K562 (cell line): ENCODE measurements at regions not wholly inside any gene's neighbourhood (a gene's known extent, or its start where the extent isn't known, plus 50 kb on each side); places are given as distances from the start of the nearest gene placed in this dataset.

Source experiments
- ATAC-seq: fragments of 200-7000 bp; cut with Tn5 transposase; 3 replicates; pipeline ENCODE4 v1.9.1; 2020; ENCODE audit warnings: moderate library complexity
- BruUV-seq: library from RNA; stranded (reverse); fragments of 400-500 nt; replicated peaks from 2 replicates; lab custom pipeline; 2021; lab: Mats Ljungman, UMichigan
- CTCF ChIA-PET: fragments of 300-600 bp; formaldehyde crosslinking; extraction: SDS; loops from one replicate; lab custom pipeline; 2021; ENCODE audit warnings: low intra/inter-chr PET ratio; lab: Yijun Ruan, JAX
- POLR2A ChIA-PET: fragments of 300-600, 350-650 bp; sonication (Branson Sonifier 250); formaldehyde crosslinking; extraction: SDS; loops from one replicate; lab custom pipeline; 2021; ENCODE audit warnings: antibody characterized with exemption, inconsistent platforms; lab: Yijun Ruan, JAX
- DNase-seq, 4 experiments: peaks; one replicate each; pipeline versions ENCODE4 v3.0.0 to v3.0.0-alpha.2; 2011 to 2018; ENCODE audit warnings: low spot score in 3 of 4, mixed read lengths in 3 of 4; ENCODE audit errors: extremely low read depth in 1 of 4
- FAIRE-seq: peaks from 2 replicates; lab custom pipeline; 2011; peaks lifted over from hg19 to GRCh38; lab: Jason Lieb, UNC
- H2AFZ ChIP-seq: 2 replicates; pipeline ENCODE4 v1.6.0; 2011; ENCODE audit warnings: low read depth, low read length, control low read depth, inconsistent platforms
- H3K27ac ChIP-seq: fragments of 200-600 bp; 3 replicates; pipeline ENCODE4 v1.8.0; 2011; ENCODE audit warnings: low read depth, mild to moderate bottlenecking, control low read depth, inconsistent platforms, low read length, moderate library complexity, mixed read lengths; ENCODE audit errors: extremely low read depth
- H3K27me3 ChIP-seq, 2 experiments: fragments of 300-600 bp in 1 of 2; 2 replicates in 1 of 2; 3 replicates in 1 of 2; pipeline versions ENCODE4 v1.6.0 to v1.8.0; 2011; ENCODE audit warnings: inconsistent platforms in 2 of 2, low read length in 2 of 2, mild to moderate bottlenecking in 1 of 2, mixed read lengths in 1 of 2, moderate library complexity in 1 of 2; ENCODE audit not compliant: control insufficient read depth in 2 of 2, insufficient read depth in 2 of 2
- H3K36me3 ChIP-seq: fragments of 300-600 bp; 3 replicates; pipeline ENCODE4 v1.8.0; 2011; ENCODE audit warnings: mild to moderate bottlenecking, low read length, inconsistent platforms; ENCODE audit not compliant: control insufficient read depth, insufficient read depth
- H3K4me1 ChIP-seq, 2 experiments: fragments of 200-600 bp in 1 of 2; replicated peaks in 1 of 2; 2 replicates in 1 of 2; 3 replicates in 1 of 2; pipeline versions ENCODE4 v1.5.1 to v1.8.0; 2011; ENCODE audit warnings: inconsistent platforms in 2 of 2, low read length in 2 of 2, mild to moderate bottlenecking in 1 of 2, mixed read lengths in 1 of 2, moderate library complexity in 1 of 2; ENCODE audit not compliant: control insufficient read depth in 2 of 2, insufficient read depth in 2 of 2
- H3K4me2 ChIP-seq: 2 replicates; pipeline ENCODE4 v1.6.1; 2011; ENCODE audit warnings: low read length, control low read depth, inconsistent platforms, mixed read lengths; ENCODE audit not compliant: insufficient read depth
- H3K4me3 ChIP-seq: fragments of 200-600 bp; sonication (generic), shearing (Covaris generic); 2 replicates; pipeline ENCODE4 v1.5.1; 2016; ENCODE audit warnings: control low read depth, inconsistent platforms
- H3K79me2 ChIP-seq: fragments of 200-600 bp; 3 replicates; pipeline ENCODE4 v1.8.0; 2011; ENCODE audit warnings: low read length, inconsistent platforms; ENCODE audit not compliant: control insufficient read depth, insufficient read depth
- H3K9ac ChIP-seq, 2 experiments: 2 replicates each; pipeline versions ENCODE4 v1.6.0 to v1.6.1; 2011; ENCODE audit warnings: low read depth in 2 of 2, low read length in 2 of 2, control low read depth in 1 of 2, inconsistent platforms in 1 of 2, mild to moderate bottlenecking in 1 of 2, mixed read lengths in 1 of 2; ENCODE audit not compliant: insufficient read depth in 1 of 2
- H3K9me1 ChIP-seq: one replicate; pipeline ENCODE4 v1.6.0; 2011; ENCODE audit warnings: inconsistent platforms, mild to moderate bottlenecking, low read length, moderate library complexity; ENCODE audit not compliant: control insufficient read depth, insufficient read depth
- H3K9me3 ChIP-seq: replicated peaks from 2 replicates; pipeline ENCODE4 v1.5.1; 2011; ENCODE audit warnings: low read depth, low read length, inconsistent platforms; ENCODE audit not compliant: control insufficient read depth, insufficient read depth
- H4K20me1 ChIP-seq: replicated peaks from 2 replicates; pipeline ENCODE4 v1.6.1; 2011; ENCODE audit warnings: low read length, inconsistent platforms, mixed read lengths; ENCODE audit not compliant: control insufficient read depth, insufficient read depth
- CBX2 ChIP-seq: fragments of 200-600 bp; sonication (generic); IDR thresholded peaks from one replicate; pipeline ENCODE4 v1.6.1; 2012; ENCODE audit warnings: mild to moderate bottlenecking, low read length, inconsistent platforms; ENCODE audit not compliant: insufficient read depth, poor library complexity, severe bottlenecking
- E2F4 ChIP-seq: sonication (generic); formaldehyde crosslinking; IDR thresholded peaks from 2 replicates; pipeline ENCODE4 v1.8.0; 2022; ENCODE audit warnings: mild to moderate bottlenecking, low read depth, missing genetic modification reagents
- ETS2 ChIP-seq: IDR thresholded peaks from 2 replicates; pipeline ENCODE4 v1.6.1; 2016; ENCODE audit warnings: borderline replicate concordance, missing genetic modification characterization, mild to moderate bottlenecking, moderate library complexity, missing compliant biosample characterization; ENCODE audit not compliant: poor library complexity, severe bottlenecking
- HMG20A ChIP-seq: fragments of 450-650 bp; formaldehyde crosslinking; conservative IDR thresholded peaks from 2 replicates; pipeline ENCODE4 v1.4.0; 2020; ENCODE audit warnings: mild to moderate bottlenecking, mixed read lengths
- MBD2 ChIP-seq: sonication (generic); IDR thresholded peaks from 2 replicates; pipeline ENCODE4 v1.6.1; 2016; ENCODE audit warnings: low read depth, borderline replicate concordance
- MEF2D ChIP-seq: conservative IDR thresholded peaks from 2 replicates; pipeline ENCODE4 v1.6.1; 2016; ENCODE audit warnings: low read depth, missing genetic modification characterization, missing compliant biosample characterization
- MEIS2 ChIP-seq: fragments of 450-650 bp; IDR thresholded peaks from 2 replicates; pipeline ENCODE4 v1.6.1; 2014; ENCODE audit warnings: mild to moderate bottlenecking; ENCODE audit not compliant: partially characterized antibody
- MYBL2 ChIP-seq, 2 experiments: fragments of 450-650 bp in 1 of 2; sonication (generic) in 1 of 2; formaldehyde crosslinking in 1 of 2; IDR thresholded peaks; 2 replicates each; pipeline versions ENCODE4 v1.6.1 to v1.8.1; 2017 to 2022; ENCODE audit warnings: borderline replicate concordance in 1 of 2, inconsistent platforms in 1 of 2, low read depth in 1 of 2, mild to moderate bottlenecking in 1 of 2, missing genetic modification reagents in 1 of 2, moderate library complexity in 1 of 2
- NFRKB ChIP-seq: fragments of 450-650 bp; IDR thresholded peaks from 2 replicates; pipeline ENCODE4 v1.6.1; 2016; ENCODE audit warnings: low read depth
- POLR2G ChIP-seq: fragments of 200-400 bp; formaldehyde crosslinking; IDR thresholded peaks from 2 replicates; pipeline ENCODE4 v1.6.1; 2017; ENCODE audit warnings: low read depth, mild to moderate bottlenecking, antibody characterized with exemption, low read length, moderate library complexity
- SMAD2 ChIP-seq: fragments of 150-350 bp; IDR thresholded peaks from 2 replicates; pipeline ENCODE4 v1.6.1; 2014; ENCODE audit warnings: low read depth, mild to moderate bottlenecking, low read length
- SRSF9 ChIP-seq: fragments of 200-400 bp; formaldehyde crosslinking; IDR thresholded peaks from 2 replicates; pipeline ENCODE4 v1.6.1; 2017; ENCODE audit warnings: low read depth, low read length, borderline replicate concordance
- TFAP4 ChIP-seq: sonication (generic); formaldehyde crosslinking; IDR thresholded peaks from 2 replicates; pipeline ENCODE4 v1.8.0; 2022; ENCODE audit warnings: missing genetic modification reagents, mild to moderate bottlenecking, moderate library complexity, borderline replicate concordance
- TRIM28 ChIP-seq: fragments of 450-650 bp; IDR thresholded peaks from 2 replicates; pipeline ENCODE4 v1.6.1; 2017
- ZNF436 ChIP-seq: fragments of 250-450, 450-650 bp; sonication (Bioruptor Pico); formaldehyde crosslinking; IDR thresholded peaks from 2 replicates; pipeline ENCODE4 v1.7.0; 2020; ENCODE audit warnings: mild to moderate bottlenecking
- ZNF77 ChIP-seq: fragments of 250-450 bp; sonication (Bioruptor Pico); IDR thresholded peaks from 2 replicates; pipeline ENCODE4 v1.5.0; 2020
- WGBS: fragments of 100-300 bp; shearing (Covaris generic); methylation state at CpG from one replicate; pipeline ENCODE4 v1.1.6; 2016; ENCODE audit warnings: low coverage, mixed read lengths; ENCODE audit not compliant: insufficient coverage; ENCODE audit errors: missing lambda C conversion rate; 5-methylcytosine and 5-hydroxymethylcytosine counted together
- in situ Hi-C: fragments of 300-500 bp; cut with MboI; formaldehyde crosslinking; loops from 4 replicates; pipeline ENCODE4 v1.15.0; 2018; ENCODE audit warnings: inconsistent platforms, mixed read lengths
- intact Hi-C: fragments of 100-400 bp; cut with micrococcal nuclease; formaldehyde crosslinking; loops from 2 replicates; pipeline ENCODE4 v1.14.2; 2022

GRCh38 chr4:135963009-135963408 lies 1569.3 kb downstream of the PCDH18 start (continued):
- TF ChIP-seq TFAP4 (no peak), MBD2 (no peak)

GRCh38 chr4:135949931-135950330 lies 1582.4 kb downstream of the PCDH18 start:
- Histone ChIP-seq H3K36me3 (no peaks in the 10 kb centered on the region), H4K20me1 (no peaks in the 10 kb centered on the region), H3K9me1 (no peaks in the 10 kb centered on the region), H3K4me1 (no peaks in the 10 kb centered on the region), H3K27ac (no peak overlapping the region), H3K9me3 (no peaks in the 10 kb centered on the region), H3K79me2 (no peaks in the 10 kb centered on the region), H2AFZ (no peak overlapping the region), H3K9ac (no peak overlapping the region), H3K4me2 (no peak overlapping the region), H3K4me3 (no peak overlapping the region), H3K27me3 (no peaks in the 10 kb centered on the region)
- DNase-seq (no peak), ATAC-seq (no peak), FAIRE-seq (no peak)
- WGBS = 0% methylated on average over 3 of the region's 3 CpGs
- ChIA-PET POLR2A (no interaction called here), CTCF (no interaction called here)
- in situ Hi-C loops = no loop called here
- intact Hi-C loops = no loop called here
- BruUV-seq = no TSS peak
- TF ChIP-seq POLR2G (no peak), SRSF9 (no peak), ZNF436 (CRISPR knock-in tag) (no peak), TRIM28 (no peak), CBX2 (no peak), SMAD2 (no peak), ETS2 (tag) (no peak), MEIS2 (no peak), MYBL2 (IDR thresholded peaks at IDR 0.05; ENCODE audit: low read depth) (no peak), MYBL2 (CRISPR knock-in tag; IDR thresholded peaks at IDR 0.05; ENCODE audit: borderline replicate concordance) (no peak), E2F4 (CRISPR knock-in tag) (no peak), NFRKB (no peak), HMG20A (CRISPR knock-in tag) (no peak), ZNF77 (CRISPR knock-in tag) (no peak), MEF2D (tag) (no peak)
